Mesothelial cell of epicardium (in vitro differentiated cells): ENCODE measurements at regions not wholly inside any gene's neighbourhood (a gene's known extent, or its start where the extent isn't known, plus 50 kb on each side); places are given as distances from the start of the nearest gene placed in this dataset.

Source experiments
- DNase-seq, 2 experiments: peaks; one replicate each; pipeline ENCODE4 v3.0.0; 2021; ENCODE audit warnings: low spot score in 2 of 2; ENCODE audit not compliant: unreplicated experiment in 2 of 2
- H3K27ac Mint-ChIP-seq: 2 replicates; pipeline ENCODE4 v1.8.0; 2021; ENCODE audit warnings: mixed read lengths
- H3K27me3 Mint-ChIP-seq: 2 replicates; pipeline ENCODE4 v1.8.0; 2021; ENCODE audit warnings: low read depth, mixed read lengths
- H3K36me3 Mint-ChIP-seq: 2 replicates; pipeline ENCODE4 v1.8.0; 2021; ENCODE audit warnings: mixed read lengths
- H3K4me1 Mint-ChIP-seq: 2 replicates; pipeline ENCODE4 v1.8.0; 2021; ENCODE audit warnings: mixed read lengths
- H3K4me3 Mint-ChIP-seq: 2 replicates; pipeline ENCODE4 v1.8.0; 2021; ENCODE audit warnings: mild to moderate bottlenecking, moderate library complexity, mixed read lengths
- H3K9me3 Mint-ChIP-seq: 2 replicates; pipeline ENCODE4 v1.8.0; 2021; ENCODE audit warnings: mixed read lengths
- TF ChIP-seq, protein P1 (sequence below): fragments of 200-600 bp; sonication (generic); IDR thresholded peaks from one replicate; pipeline ENCODE4 v1.5.0; 2021; ENCODE audit warnings: antibody characterized with exemption; ENCODE audit not compliant: unreplicated experiment

DNA sequence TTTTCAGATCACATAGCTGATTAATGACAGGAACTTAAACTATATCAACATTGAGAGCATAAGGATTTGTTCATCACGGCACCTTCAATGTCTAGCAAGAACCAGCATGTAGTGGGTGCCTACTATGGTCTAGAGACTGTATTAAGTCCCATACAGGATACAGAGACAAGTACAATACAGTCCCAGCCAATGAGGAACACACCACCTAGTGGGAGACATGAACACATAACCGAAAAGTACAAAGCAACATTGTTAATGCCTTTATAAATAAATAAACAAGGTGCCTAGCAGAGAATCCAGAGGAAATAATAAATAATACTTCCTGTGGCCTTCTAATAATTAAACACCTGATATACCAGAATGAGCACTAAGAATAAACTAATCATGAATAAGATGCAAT lies 87.7 kb upstream of the OPCML start:
- DNase-seq, result no peak
- Mint-ChIP-seq H3K4me3 (no peak overlapping the region), H3K36me3 (no peaks in the 10 kb centered on the region), H3K27me3 (peaks cover 11% of the 10 kb centered on the region), H3K27ac (no peak overlapping the region), H3K9me3 (peaks cover 14% of the 10 kb centered on the region), H3K4me1 (no peaks in the 10 kb centered on the region)
- TF ChIP-seq, protein P1, sequence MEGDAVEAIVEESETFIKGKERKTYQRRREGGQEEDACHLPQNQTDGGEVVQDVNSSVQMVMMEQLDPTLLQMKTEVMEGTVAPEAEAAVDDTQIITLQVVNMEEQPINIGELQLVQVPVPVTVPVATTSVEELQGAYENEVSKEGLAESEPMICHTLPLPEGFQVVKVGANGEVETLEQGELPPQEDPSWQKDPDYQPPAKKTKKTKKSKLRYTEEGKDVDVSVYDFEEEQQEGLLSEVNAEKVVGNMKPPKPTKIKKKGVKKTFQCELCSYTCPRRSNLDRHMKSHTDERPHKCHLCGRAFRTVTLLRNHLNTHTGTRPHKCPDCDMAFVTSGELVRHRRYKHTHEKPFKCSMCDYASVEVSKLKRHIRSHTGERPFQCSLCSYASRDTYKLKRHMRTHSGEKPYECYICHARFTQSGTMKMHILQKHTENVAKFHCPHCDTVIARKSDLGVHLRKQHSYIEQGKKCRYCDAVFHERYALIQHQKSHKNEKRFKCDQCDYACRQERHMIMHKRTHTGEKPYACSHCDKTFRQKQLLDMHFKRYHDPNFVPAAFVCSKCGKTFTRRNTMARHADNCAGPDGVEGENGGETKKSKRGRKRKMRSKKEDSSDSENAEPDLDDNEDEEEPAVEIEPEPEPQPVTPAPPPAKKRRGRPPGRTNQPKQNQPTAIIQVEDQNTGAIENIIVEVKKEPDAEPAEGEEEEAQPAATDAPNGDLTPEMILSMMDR, result no peak

DNA sequence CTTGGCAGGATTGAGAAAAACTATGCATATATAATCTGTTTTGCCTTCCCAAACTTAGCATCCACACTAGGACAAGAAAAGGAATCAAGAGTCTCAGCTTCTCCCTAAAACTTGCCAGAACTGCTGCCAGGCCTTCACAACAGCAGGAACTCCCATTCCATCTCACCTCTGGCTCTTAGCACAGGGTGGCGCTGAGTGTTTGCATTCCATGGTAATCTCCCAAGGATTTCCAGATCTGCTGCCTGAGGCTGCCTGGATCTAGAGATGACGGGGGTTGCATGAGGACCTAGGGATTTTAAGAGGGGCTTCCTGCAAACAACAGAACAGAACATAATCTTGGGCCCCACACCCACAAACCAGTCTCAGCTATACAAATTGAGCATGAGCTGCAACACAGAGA lies 87.1 kb upstream of the OPCML start:
- no peak overlapping the region for H3K4me3 Mint-ChIP-seq
- peaks cover 5% of the 10 kb centered on the region for H3K27me3 Mint-ChIP-seq
- H3K36me3 Mint-ChIP-seq, result no peaks in the 10 kb centered on the region
- no peak overlapping the region for H3K27ac Mint-ChIP-seq
- no peak for DNase-seq
- H3K4me1 Mint-ChIP-seq, result no peaks in the 10 kb centered on the region
- H3K9me3 Mint-ChIP-seq, result peaks cover 17% of the 10 kb centered on the region
- TF ChIP-seq, protein P1, result no peak

DNA sequence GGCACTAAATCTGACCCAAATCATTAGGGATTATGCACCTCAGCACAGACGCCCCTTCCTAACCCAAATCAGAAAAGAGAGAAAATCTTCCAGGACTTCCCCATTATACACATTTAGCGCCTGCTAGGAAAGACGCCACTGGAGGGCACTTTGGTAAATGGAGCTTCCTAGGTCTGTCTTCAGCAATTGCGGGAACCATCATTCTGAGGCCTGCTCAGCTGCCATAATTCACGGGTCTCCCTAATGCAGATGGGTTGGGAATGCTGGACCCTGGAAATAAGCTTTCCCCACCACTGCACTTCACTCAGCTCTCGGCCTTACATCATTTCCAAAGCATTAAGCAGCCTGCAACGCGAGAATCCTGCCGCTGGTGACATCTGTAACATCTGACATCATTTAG lies 86.2 kb upstream of the OPCML start:
- peaks cover 20% of the 10 kb centered on the region for H3K9me3 Mint-ChIP-seq
- no peaks in the 10 kb centered on the region for H3K36me3 Mint-ChIP-seq
- H3K4me1 Mint-ChIP-seq, result no peaks in the 10 kb centered on the region
- no peak for DNase-seq
- H3K4me3 Mint-ChIP-seq, result no peak overlapping the region
- TF ChIP-seq, protein P1, result no peak
- H3K27me3 Mint-ChIP-seq, result peaks cover 3% of the 10 kb centered on the region
- H3K27ac Mint-ChIP-seq, result no peak overlapping the region

DNA sequence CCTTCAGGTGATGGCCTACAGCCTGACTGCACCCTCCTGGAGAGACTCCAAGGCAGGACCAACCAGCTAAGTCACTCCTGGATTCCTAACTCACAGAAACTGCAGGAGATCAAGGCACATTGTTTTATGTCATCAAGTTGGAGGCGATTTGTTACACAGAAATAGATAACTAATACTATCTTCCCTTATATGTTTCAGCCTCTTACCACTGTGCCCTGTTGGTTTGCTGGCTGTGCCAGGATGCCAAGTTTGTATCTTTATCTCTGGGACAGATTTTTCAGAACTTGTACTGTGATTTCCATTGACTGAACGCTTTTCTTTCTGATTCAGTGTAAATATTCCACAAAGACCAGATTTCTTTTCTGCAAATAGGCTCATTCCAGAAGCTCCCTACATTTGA lies 76.2 kb upstream of the OPCML start:
- no peak overlapping the region for H3K4me3 Mint-ChIP-seq
- TF ChIP-seq, protein P1, result no peak
- no peak for DNase-seq
- H3K4me1 Mint-ChIP-seq, result no peaks in the 10 kb centered on the region
- no peaks in the 10 kb centered on the region for H3K36me3 Mint-ChIP-seq
- H3K27me3 Mint-ChIP-seq, result peaks cover 22% of the 10 kb centered on the region
- H3K27ac Mint-ChIP-seq, result no peak overlapping the region
- peaks cover 26% of the 10 kb centered on the region for H3K9me3 Mint-ChIP-seq

DNA sequence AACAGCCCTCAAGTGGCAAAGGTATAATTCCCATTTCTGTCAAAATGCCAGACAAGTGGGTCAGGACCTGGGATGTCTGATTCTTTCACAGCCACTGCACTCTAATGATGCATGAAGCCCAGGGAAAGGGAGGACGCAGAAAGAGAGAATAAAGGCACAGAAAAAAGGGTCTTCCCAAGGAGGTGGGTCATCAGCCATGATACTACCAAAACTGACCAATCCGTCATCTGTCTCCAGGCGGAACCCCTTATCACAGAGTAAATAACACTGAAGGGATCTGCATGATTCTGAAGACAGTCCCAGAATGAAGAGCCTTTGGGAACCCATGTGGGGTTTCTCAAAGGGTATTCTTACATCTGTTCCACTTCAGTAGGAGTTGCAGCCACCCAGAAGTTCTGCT lies 73.8 kb upstream of the OPCML start:
- Mint-ChIP-seq H3K27me3 (peaks cover 45% of the 10 kb centered on the region), H3K4me1 (no peaks in the 10 kb centered on the region)
- TF ChIP-seq, protein P1, result no peak

DNA sequence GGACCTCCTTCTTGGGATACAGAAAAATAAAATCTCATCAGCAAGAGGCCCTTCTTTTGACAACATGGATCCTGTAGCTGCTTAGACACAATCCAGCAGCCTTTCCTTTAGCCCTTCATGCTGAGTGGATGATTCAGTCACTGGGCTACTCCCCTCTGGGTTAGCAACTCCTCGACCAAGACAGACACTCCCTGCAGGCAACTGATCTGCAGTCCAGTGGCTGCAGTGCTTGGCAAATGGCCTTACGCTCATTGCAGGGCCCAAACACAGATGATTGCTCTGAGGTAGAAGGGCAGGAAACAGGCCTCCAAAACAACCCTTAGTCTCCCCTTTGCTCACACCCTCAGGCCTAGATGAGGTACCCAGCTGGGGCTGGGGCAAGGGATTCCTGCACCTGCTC lies 73.2 kb upstream of the OPCML start:
- Mint-ChIP-seq H3K4me3 (no peak overlapping the region), H3K9me3 (peaks cover 12% of the 10 kb centered on the region), H3K4me1 (no peaks in the 10 kb centered on the region), H3K27ac (no peak overlapping the region), H3K27me3 (peaks cover 50% of the 10 kb centered on the region), H3K36me3 (no peaks in the 10 kb centered on the region)
- TF ChIP-seq, protein P1, result no peak
- no peak for DNase-seq

More for the DNA sequence above, 73.8 kb upstream of the OPCML start:
- DNase-seq, result no peak
- Mint-ChIP-seq H3K4me3 (no peak overlapping the region), H3K36me3 (no peaks in the 10 kb centered on the region), H3K9me3 (peaks cover 19% of the 10 kb centered on the region), H3K27ac (no peak overlapping the region)
